Medulla oblongata (tissue), 1 donor: ENCODE measurements at regions not wholly inside any gene's neighbourhood (a gene's known extent, or its start where the extent isn't known, plus 50 kb on each side); places are given as distances from the start of the nearest gene placed in this dataset.

Experiments
- DNase-seq: peaks from one replicate; pipeline ENCODE4 v3.0.0-alpha.2; 2015; ENCODE audit errors: extremely low spot score

- no peak for DNase-seq
Observed at GRCh38 chr21:24127651-24128050, 1479.6 kb downstream of the MRPL39 start.

- DNase-seq = no peak
Observed at GRCh38 chr21:24123785-24124184, 1483.5 kb downstream of the MRPL39 start.

GRCh38 chr21:24118738-24119459, 1488.4 kb downstream of the MRPL39 start:
- DNase-seq = no peak

- DNase-seq = peak; percentile 46
Observed at GRCh38 chr21:24115141-24115540, 1492.1 kb downstream of the MRPL39 start.

GRCh38 chr21:24112020-24112419, 1495.3 kb downstream of the MRPL39 start:
- DNase-seq = no peak

- DNase-seq = no peak
Observed at GRCh38 chr21:24110846-24111245, 1496.4 kb downstream of the MRPL39 start.

GRCh38 chr21:24097181-24097580, 1510.1 kb downstream of the MRPL39 start:
- no peak for DNase-seq

- no peak for DNase-seq
Observed at GRCh38 chr21:24096651-24097050, 1510.6 kb downstream of the MRPL39 start.

- DNase-seq = no peak
Observed at GRCh38 chr21:24093032-24093431, 1514.2 kb downstream of the MRPL39 start.

- DNase-seq = peak; percentile 5
Observed at GRCh38 chr21:24076179-24076578, 1531.1 kb downstream of the MRPL39 start.

- DNase-seq = no peak
Observed at GRCh38 chr21:24055696-24056095, 1551.6 kb downstream of the MRPL39 start.

- DNase-seq = no peak
Observed at GRCh38 chr21:24050231-24050630, 1557.0 kb downstream of the MRPL39 start.

- DNase-seq = peak; percentile 11
Observed at GRCh38 chr21:24046829-24047443, 1560.3 kb downstream of the MRPL39 start.

GRCh38 chr21:24045775-24046215, 1561.5 kb downstream of the MRPL39 start:
- peak; percentile 96 for DNase-seq

- DNase-seq = no peak
Observed at GRCh38 chr21:24045373-24045772, 1561.9 kb downstream of the MRPL39 start.

GRCh38 chr21:24042687-24043086, 1564.6 kb downstream of the MRPL39 start:
- DNase-seq = no peak

GRCh38 chr21:24032709-24033232, 1574.5 kb downstream of the MRPL39 start:
- DNase-seq = no peak

- DNase-seq = no peak
Observed at GRCh38 chr21:24027396-24027795, 1579.9 kb downstream of the MRPL39 start.

GRCh38 chr21:24025101-24025500, 1582.2 kb downstream of the MRPL39 start:
- DNase-seq = no peak

GRCh38 chr21:24023936-24024335, 1583.3 kb downstream of the MRPL39 start:
- no peak for DNase-seq

GRCh38 chr21:24023402-24023801, 1583.9 kb downstream of the MRPL39 start:
- no peak for DNase-seq

- DNase-seq = no peak
Observed at GRCh38 chr21:24014381-24014780, 1592.9 kb downstream of the MRPL39 start.

- DNase-seq = no peak
Observed at GRCh38 chr21:24011087-24011486, 1596.2 kb downstream of the MRPL39 start.
